ENCODE measurements at regions not wholly inside any gene's neighbourhood (a gene's known extent, or its start where the extent isn't known, plus 50 kb on each side); places are given as distances from the start of the nearest gene placed in this dataset.

DNA sequence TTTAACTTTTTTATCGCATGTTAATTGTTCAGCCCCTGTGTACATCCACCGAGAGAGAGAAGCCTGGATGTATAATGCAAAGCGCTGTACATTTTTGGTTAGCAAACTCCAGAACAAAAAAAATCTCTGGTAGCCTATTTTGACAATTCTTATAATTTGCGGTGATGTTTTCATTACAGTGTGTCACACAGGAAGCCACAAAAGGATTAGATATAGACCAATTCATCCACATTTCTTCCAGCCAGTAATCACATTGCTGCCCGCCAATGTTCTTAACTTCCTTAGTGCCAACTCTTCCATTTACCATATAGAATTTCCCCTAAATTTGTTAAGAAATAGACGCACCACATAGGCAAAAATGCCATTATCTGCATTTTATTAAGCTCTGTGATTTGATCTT, 435.6 kb downstream of the EFNA5 start:
- no peak for TF ChIP-seq CTCF (IDR thresholded peaks at IDR 0.05; ENCODE audit: extremely low read depth, missing control alignments)
- DNase-seq (ENCODE audit: low spot score), result no peak

GRCh38 chr5:107232788-107233187, 437.9 kb downstream of the EFNA5 start:
- DNase-seq (ENCODE audit: low spot score), result no peak
- TF ChIP-seq CTCF (IDR thresholded peaks at IDR 0.05; ENCODE audit: extremely low read depth, missing control alignments), result no peak

- no peak for TF ChIP-seq CTCF (IDR thresholded peaks at IDR 0.05; ENCODE audit: extremely low read depth, missing control alignments)
- DNase-seq (ENCODE audit: low spot score), result no peak
Measured at GRCh38 chr5:107232293-107232692, 438.4 kb downstream of the EFNA5 start.

DNA sequence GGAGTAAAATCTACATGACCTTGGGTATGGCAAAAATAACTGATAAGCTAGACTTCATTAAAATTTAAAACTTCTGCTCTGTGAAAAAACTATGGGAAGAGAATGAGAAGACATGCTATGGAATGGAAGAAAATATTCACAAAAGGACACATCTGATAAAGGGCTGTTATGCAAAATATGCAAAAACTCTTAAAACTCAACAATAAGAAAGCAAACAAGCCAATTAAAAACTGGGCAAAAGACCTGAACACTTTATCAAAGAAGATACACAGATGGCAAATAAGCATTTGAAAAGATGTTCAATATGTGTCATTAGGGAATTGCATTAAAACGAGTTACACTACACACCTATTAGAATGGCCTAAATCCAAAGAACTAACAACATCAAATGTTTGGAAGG, 439.5 kb downstream of the EFNA5 start:
- no peak for DNase-seq (ENCODE audit: low spot score)

GRCh38 chr5:107230367-107230766, 440.4 kb downstream of the EFNA5 start:
- no peak for TF ChIP-seq CTCF (IDR thresholded peaks at IDR 0.05; ENCODE audit: extremely low read depth, missing control alignments)
- DNase-seq (ENCODE audit: low spot score), result no peak

More for the DNA sequence above, 439.5 kb downstream of the EFNA5 start:
- TF ChIP-seq CTCF (IDR thresholded peaks at IDR 0.05; ENCODE audit: extremely low read depth, missing control alignments), result no peak

DNA sequence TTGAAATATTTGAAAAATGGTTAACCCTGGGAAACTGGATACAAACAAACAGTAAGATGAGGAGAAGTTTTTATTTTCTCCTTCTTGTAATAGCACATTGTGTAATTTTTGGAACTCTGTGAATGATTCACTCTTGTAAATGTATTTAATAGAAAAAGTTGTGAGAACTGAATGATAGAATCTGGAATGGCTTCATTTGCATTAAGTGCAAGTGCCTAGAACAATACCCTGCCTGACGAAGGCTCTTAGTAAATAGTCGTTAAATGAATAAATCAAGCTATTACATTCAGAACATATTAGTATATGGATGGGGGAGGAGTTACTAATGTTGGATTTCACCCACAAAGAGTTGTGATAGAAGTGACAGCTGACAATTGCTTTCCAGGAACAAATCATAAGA, 442.5 kb downstream of the EFNA5 start:
- no peak for TF ChIP-seq CTCF (IDR thresholded peaks at IDR 0.05; ENCODE audit: extremely low read depth, missing control alignments)

DNA sequence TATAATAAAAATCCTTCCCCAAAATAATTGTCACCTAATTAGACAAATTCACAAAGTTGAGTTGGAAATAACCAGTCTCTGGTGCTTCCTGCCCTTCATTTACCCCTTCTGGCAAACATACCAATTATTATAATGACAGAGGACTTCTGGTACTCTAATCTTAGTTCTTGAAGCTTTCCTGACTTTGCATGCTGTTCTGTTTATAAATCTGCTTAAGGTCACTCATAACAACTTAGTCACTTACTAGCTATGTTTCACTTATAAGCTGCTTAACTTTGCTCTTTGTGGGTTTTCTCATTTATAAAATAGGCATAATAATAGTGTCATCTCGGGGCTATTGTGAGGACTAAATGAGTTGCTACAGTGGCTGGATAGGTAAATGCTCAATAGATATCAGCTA, 446.5 kb downstream of the EFNA5 start:
- no peak for DNase-seq (ENCODE audit: low spot score)
- TF ChIP-seq CTCF (IDR thresholded peaks at IDR 0.05; ENCODE audit: extremely low read depth, missing control alignments), result no peak

More for the DNA sequence above, 442.5 kb downstream of the EFNA5 start:
- DNase-seq (ENCODE audit: low spot score), result no peak
